Activated CD4-positive, alpha-beta T cell treated with anti-CD3 and anti-CD28 coated beads for 24 hours (primary cell): ENCODE measurements at regions not wholly inside any gene's neighbourhood (a gene's known extent, or its start where the extent isn't known, plus 50 kb on each side); places are given as distances from the start of the nearest gene placed in this dataset.
A peak's percentile ranks its signal among the peaks of the same experiment; 100 is the strongest.
"Not testable (repeated sequence)": the region's sequence is repeated elsewhere in the genome, so short reads cannot be mapped to it uniquely, and the experiment has no call there.

Source experiments
- DNase-seq, 2 donors: peaks; one replicate each; pipeline ENCODE4 v3.0.0-alpha.2; 2020; ENCODE audit warnings: low read depth in 2 of 2

- DNase-seq, result no peak
These were observed 60.3 kb upstream of the ZNF81 start for GRCh38 chrX:47776292-47777006.

- no peak for DNase-seq
These were observed 63.9 kb upstream of the ZNF81 start for GRCh38 chrX:47772764-47773163.

GRCh38 chrX:47771473-47771872 lies 65.2 kb upstream of the ZNF81 start:
- no peak for DNase-seq

GRCh38 chrX:47762826-47763225 lies 73.9 kb upstream of the ZNF81 start:
- DNase-seq, result not testable (repeated sequence)

- DNase-seq, result no peak
These were observed 84.0 kb upstream of the ZNF81 start for GRCh38 chrX:47752685-47753084.

DNA sequence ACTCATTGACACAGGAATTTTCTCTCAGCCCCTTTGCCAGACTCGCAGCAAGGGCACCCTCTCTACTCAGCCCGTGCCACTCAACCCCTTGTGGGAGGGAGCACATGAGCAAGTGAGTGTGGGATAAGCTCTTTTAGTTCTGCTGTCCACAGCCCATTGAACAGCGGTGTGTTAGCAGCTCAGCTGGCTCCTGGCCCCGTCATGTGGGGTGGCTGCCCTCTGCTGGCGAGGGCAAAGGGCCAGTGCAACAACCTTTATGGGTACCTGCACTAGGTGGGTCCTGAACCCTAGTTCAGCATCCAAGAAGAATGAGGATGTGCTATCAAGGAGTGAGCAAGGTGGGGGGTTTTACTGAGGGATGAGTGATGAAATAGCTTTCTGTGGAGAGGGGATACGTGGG lies 85.0 kb upstream of the ZNF81 start:
- DNase-seq, result peak; percentile 5 to 12

- no peak for DNase-seq
These were observed 87.3 kb upstream of the ZNF81 start for GRCh38 chrX:47749185-47749967.

DNA sequence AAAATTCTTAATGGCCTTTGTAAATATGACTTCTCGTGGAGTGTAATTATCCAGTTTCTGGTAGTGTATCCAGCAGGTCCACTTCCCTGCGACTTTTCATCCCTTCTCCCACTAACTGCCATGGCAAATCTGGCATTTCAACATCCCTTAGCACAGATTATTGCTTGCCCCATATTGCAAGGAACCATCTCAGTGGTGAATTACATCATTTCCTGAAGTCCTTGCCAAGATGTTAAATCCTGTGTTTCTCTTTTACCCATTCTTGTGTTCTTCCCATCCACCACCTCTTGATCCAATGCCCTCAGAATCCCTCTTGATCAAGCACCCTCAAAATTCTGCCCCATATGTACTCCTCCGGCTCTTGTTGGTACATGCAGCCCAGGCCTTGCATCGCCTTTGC lies 88.1 kb upstream of the ZNF81 start:
- DNase-seq, result no peak

- DNase-seq, result no peak
These were observed 87.5 kb upstream of the UXT start for GRCh38 chrX:47746446-47746845.

- no peak for DNase-seq
These were observed 86.4 kb upstream of the UXT start for GRCh38 chrX:47745416-47745815.

GRCh38 chrX:47743504-47743903 lies 84.5 kb upstream of the UXT start:
- DNase-seq, result no peak

DNA sequence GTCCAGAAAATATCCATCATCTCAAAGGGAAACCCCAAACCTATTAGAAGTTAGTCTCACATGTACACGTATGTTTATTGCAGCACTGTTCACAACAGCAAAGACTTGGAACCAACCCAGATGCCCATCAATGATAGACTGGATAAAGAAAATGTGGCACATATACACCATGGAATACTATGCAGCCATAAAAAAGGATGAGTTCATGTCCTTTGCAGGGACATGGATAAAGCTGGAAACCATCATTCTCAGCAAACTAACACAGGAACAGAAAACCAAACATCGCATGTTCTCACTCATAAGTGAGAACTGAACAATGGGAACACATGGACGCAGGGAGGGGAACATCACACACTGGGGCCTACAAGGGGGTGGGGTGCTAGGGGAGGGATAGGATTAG lies 79.9 kb upstream of the UXT start:
- DNase-seq, result not testable (repeated sequence)

- DNase-seq, result no peak
These were observed 64.7 kb upstream of the UXT start for GRCh38 chrX:47723689-47724088.

DNA sequence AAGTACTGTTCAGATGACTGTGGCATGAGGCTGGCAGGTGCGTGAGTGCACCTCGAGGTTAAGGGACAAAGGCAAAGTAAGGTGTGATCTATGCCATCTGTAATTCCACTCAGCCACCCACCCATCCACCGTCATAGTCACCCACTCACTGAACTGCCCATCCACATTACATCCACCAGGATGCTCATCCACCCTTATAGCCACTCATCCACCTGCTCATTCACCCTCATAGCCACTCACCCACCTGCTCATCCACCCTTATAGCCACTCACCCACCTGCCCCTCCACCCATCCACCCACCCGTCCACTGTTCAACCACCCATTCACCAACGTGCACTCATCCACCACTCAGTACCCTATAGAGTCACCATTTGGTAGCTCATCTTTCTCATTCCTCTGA lies 64.1 kb upstream of the UXT start:
- DNase-seq, result no peak

- no peak for DNase-seq
These were observed 63.3 kb upstream of the UXT start for GRCh38 chrX:47722260-47722659.

DNA sequence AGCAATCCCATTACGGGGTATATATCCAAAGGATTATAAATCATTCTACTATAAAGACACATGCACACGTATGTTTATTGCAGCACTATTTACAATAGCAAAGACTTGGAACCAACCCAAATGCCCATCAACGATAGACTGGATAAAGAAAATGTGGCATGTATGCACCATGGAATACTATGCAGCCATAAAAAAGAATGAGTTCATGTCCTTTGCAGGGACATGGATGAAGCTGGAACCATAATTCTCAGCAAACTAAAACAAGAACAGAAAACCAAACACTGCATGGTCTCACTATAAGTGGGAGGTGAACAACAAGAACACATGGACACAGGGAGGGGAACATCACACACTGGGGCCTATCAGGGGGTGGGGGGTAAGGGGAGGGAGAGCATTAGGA lies 56.1 kb upstream of the UXT start:
- not testable (repeated sequence) for DNase-seq

DNA sequence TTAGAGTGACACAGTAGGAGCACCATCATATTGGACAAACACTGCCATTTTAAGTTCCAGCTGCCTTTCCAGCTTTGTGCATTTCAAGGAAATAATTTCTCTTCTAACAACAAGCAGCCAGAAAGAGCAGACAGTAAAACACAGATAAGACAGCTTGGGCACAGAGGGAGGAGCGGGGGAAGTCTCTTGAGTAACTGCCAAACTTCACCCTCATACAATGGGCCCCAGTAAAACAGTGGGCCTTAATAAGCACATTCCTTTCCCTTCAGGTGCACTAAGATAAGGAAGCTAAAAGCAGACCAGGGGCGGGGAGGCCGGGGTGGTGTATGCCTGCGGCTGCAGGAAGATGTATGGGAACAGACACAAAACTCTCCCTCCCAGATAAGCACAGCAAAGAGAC lies 53.7 kb upstream of the UXT start:
- DNase-seq, result not testable (repeated sequence)

DNA sequence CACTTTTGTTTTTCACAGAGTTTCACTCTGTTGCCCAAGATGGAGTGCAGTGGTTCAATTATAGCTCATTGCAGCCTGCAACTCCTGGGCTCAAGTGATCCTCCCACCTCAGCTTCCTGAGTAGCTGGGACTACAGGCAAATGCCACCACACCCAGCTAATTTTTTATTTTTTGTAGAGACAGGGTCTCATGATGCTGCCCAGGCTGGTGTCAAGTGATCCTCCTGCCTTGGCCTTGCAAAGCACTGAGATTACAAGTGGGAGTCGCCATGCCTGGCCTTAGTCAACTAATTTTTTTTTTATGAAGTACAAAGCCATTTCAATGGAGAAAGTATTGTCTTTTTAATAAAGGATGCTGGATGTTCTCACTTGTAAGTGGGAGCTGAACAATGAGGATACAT lies 51.3 kb upstream of the UXT start:
- no peak for DNase-seq
